Fibroblast of mammary gland (primary cell): ENCODE measurements at regions not wholly inside any gene's neighbourhood (a gene's known extent, or its start where the extent isn't known, plus 50 kb on each side); places are given as distances from the start of the nearest gene placed in this dataset.

Source experiments
- DNase-seq: peaks from one replicate; pipeline ENCODE4 v3.0.0-alpha.2; 2010; ENCODE audit warnings: low read depth
- H3K4me3 ChIP-seq: 2 replicates; pipeline ENCODE4 v1.5.1; 2011; ENCODE audit warnings: low read depth, mild to moderate bottlenecking, low read length, moderate library complexity; ENCODE audit not compliant: control insufficient read depth
- TF ChIP-seq, protein P1 (sequence below): conservative IDR thresholded peaks from 2 replicates; pipeline ENCODE4 v1.5.1; 2011; ENCODE audit warnings: low read depth, low read length, inconsistent platforms; ENCODE audit not compliant: control insufficient read depth, insufficient read depth

- TF ChIP-seq, protein P1, sequence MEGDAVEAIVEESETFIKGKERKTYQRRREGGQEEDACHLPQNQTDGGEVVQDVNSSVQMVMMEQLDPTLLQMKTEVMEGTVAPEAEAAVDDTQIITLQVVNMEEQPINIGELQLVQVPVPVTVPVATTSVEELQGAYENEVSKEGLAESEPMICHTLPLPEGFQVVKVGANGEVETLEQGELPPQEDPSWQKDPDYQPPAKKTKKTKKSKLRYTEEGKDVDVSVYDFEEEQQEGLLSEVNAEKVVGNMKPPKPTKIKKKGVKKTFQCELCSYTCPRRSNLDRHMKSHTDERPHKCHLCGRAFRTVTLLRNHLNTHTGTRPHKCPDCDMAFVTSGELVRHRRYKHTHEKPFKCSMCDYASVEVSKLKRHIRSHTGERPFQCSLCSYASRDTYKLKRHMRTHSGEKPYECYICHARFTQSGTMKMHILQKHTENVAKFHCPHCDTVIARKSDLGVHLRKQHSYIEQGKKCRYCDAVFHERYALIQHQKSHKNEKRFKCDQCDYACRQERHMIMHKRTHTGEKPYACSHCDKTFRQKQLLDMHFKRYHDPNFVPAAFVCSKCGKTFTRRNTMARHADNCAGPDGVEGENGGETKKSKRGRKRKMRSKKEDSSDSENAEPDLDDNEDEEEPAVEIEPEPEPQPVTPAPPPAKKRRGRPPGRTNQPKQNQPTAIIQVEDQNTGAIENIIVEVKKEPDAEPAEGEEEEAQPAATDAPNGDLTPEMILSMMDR: no peak
- no peak overlapping the region for H3K4me3 ChIP-seq
- no peak for DNase-seq
Observed at GRCh38 chr2:210816769-210817168, 260.4 kb downstream of the CPS1 start.

GRCh38 chr2:210818473-210818872 is 262.1 kb downstream of the CPS1 start:
- DNase-seq: no peak
- TF ChIP-seq, protein P1: no peak
- no peak overlapping the region for H3K4me3 ChIP-seq

GRCh38 chr2:210833403-210833802 is 277.0 kb downstream of the CPS1 start:
- TF ChIP-seq, protein P1: no peak
- H3K4me3 ChIP-seq: no peak overlapping the region
- DNase-seq: no peak

- TF ChIP-seq, protein P1: no peak
- DNase-seq: no peak
- no peak overlapping the region for H3K4me3 ChIP-seq
Observed at GRCh38 chr2:210839034-210839433, 282.6 kb downstream of the CPS1 start.

DNA sequence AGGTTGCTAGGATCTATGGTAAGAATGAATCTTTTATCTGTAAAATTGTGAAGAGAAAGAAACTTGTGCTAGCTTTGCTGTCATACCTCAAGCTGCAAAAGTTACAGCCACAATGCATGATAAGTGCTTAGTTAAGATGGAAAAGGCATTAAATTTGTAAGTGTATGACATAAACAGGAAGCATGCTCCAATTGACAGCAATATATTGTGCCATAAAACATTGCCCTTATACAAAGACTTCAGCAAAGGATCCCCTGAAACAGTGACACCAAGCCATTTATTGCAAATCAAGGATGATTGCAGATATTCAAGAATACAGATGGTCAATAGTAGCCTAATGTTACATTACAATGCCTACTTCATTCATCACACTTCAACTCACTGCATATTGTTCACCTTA is 283.1 kb downstream of the CPS1 start:
- TF ChIP-seq, protein P1: no peak
- DNase-seq: no peak
- no peak overlapping the region for H3K4me3 ChIP-seq

- TF ChIP-seq, protein P1: no peak
- DNase-seq: no peak
- no peak overlapping the region for H3K4me3 ChIP-seq
Observed at GRCh38 chr2:210842896-210843295, 286.5 kb downstream of the CPS1 start.

- DNase-seq: no peak
- no peak overlapping the region for H3K4me3 ChIP-seq
- TF ChIP-seq, protein P1: no peak
Observed at GRCh38 chr2:210844016-210844415, 287.6 kb downstream of the CPS1 start.
